ENCODE measurements at regions not wholly inside any gene's neighbourhood (a gene's known extent, or its start where the extent isn't known, plus 50 kb on each side); places are given as distances from the start of the nearest gene placed in this dataset.

- TF ChIP-seq CTCF (IDR thresholded peaks at IDR 0.05; ENCODE audit: low read length) (peak; percentile 16; the same call in 1 of the 2 replicates), EZH2 (IDR thresholded peaks at IDR 0.05; ENCODE audit: borderline replicate concordance, low read length) (no peak)
Observed at GRCh38 chr9:7358876-7359275, 440.7 kb downstream of the DMAC1 start.
